ENCODE measurements at regions not wholly inside any gene's neighbourhood (a gene's known extent, or its start where the extent isn't known, plus 50 kb on each side); places are given as distances from the start of the nearest gene placed in this dataset.
"Not testable (repeated sequence)": the region's sequence is repeated elsewhere in the genome, so short reads cannot be mapped to it uniquely, and the experiment has no call there.

- 63 to 84% methylated on average over 5 of the region's 5 CpGs for WGBS, 2 donors
- DNase-seq (ENCODE audit: low spot score in 2 of 2) = no peak
- Histone ChIP-seq H3K4me1 (no peaks in the 10 kb centered on the region), H3K27ac (no peak overlapping the region), H3K27me3 (no peaks in the 10 kb centered on the region), H3K9me3 (peaks cover 0 to 3% (median 0%) of the 10 kb centered on the region in 4 donors), H3K36me3 (no peaks in the 10 kb centered on the region), H3K4me3 (no peak overlapping the region)
- TF ChIP-seq EP300 (IDR thresholded peaks at IDR 0.05) = no peak
- no peak for TF ChIP-seq POLR2A (IDR thresholded peaks at IDR 0.05)
- TF ChIP-seq CTCF (IDR thresholded peaks at IDR 0.05) = no peak
These were observed 158.7 kb downstream of the PDCD6IP start for GRCh38 chr3:33957176-33957575.

- Histone ChIP-seq H3K36me3 (no peaks in the 10 kb centered on the region), H3K27ac (no peak overlapping the region), H3K9me3 (peaks cover 0 to 12% (median 0%) of the 10 kb centered on the region in 4 donors), H3K4me1 (no peaks in the 10 kb centered on the region), H3K27me3 (no peaks in the 10 kb centered on the region), H3K4me3 (no peak overlapping the region)
- DNase-seq (ENCODE audit: low spot score in 2 of 2) = no peak
- WGBS, 2 donors = 95% methylated on average over 1 of the region's 1 CpG
- TF ChIP-seq CTCF (IDR thresholded peaks at IDR 0.05) (no peak), EP300 (IDR thresholded peaks at IDR 0.05) (no peak), POLR2A (IDR thresholded peaks at IDR 0.05) (no peak)
These were observed 160.2 kb downstream of the PDCD6IP start for GRCh38 chr3:33958661-33959060.

- Histone ChIP-seq H3K4me3 (no peak overlapping the region), H3K36me3 (no peaks in the 10 kb centered on the region), H3K27ac (no peak overlapping the region), H3K27me3 (no peaks in the 10 kb centered on the region), H3K4me1 (no peaks in the 10 kb centered on the region), H3K9me3 (peaks cover 0 to 21% (median 0%) of the 10 kb centered on the region in 4 donors)
- no peak for TF ChIP-seq EP300 (IDR thresholded peaks at IDR 0.05)
- TF ChIP-seq CTCF (IDR thresholded peaks at IDR 0.05) = no peak
- TF ChIP-seq POLR2A (IDR thresholded peaks at IDR 0.05) = no peak
- WGBS, 2 donors = 89 to 94% methylated on average over 3 of the region's 3 CpGs
- DNase-seq (ENCODE audit: low spot score in 2 of 2) = no peak
These were observed 164.0 kb downstream of the PDCD6IP start for GRCh38 chr3:33962396-33962795.

GRCh38 chr3:33970180-33970579 is 171.8 kb downstream of the PDCD6IP start:
- whole genome bisulfite sequencing, 2 donors = 82 to 95% methylated on average over 3 to 7 of the region's 7 CpGs
- DNase-seq (ENCODE audit: low spot score in 2 of 2); H3K27ac ChIP-seq; H3K4me3 ChIP-seq; H3K4me1 ChIP-seq; H3K36me3 ChIP-seq; H3K27me3 ChIP-seq: not testable (repeated sequence)
- peaks cover 0 to 23% (median 0%) of the 10 kb centered on the region in 4 donors for H3K9me3 ChIP-seq

- Histone ChIP-seq H3K4me3 (no peak overlapping the region), H3K36me3 (no peaks in the 10 kb centered on the region), H3K27me3 (no peaks in the 10 kb centered on the region), H3K4me1 (no peaks in the 10 kb centered on the region), H3K27ac (no peak overlapping the region), H3K9me3 (peaks cover 0 to 23% (median 0%) of the 10 kb centered on the region in 4 donors)
- no peak for DNase-seq (ENCODE audit: low spot score in 2 of 2)
- WGBS, 2 donors = 77 to 100% methylated on average over 1 of the region's 1 CpG
- TF ChIP-seq CTCF (IDR thresholded peaks at IDR 0.05) (no peak), POLR2A (IDR thresholded peaks at IDR 0.05) (no peak), EP300 (IDR thresholded peaks at IDR 0.05) (no peak)
These were observed 172.6 kb downstream of the PDCD6IP start for GRCh38 chr3:33971055-33971454.

- no peaks in the 10 kb centered on the region for H3K36me3 ChIP-seq
- H3K4me3 ChIP-seq = no peak overlapping the region
- TF ChIP-seq EP300 (IDR thresholded peaks at IDR 0.05) (no peak), CTCF (IDR thresholded peaks at IDR 0.05) (no peak), POLR2A (IDR thresholded peaks at IDR 0.05) (no peak)
- H3K27me3 ChIP-seq = no peaks in the 10 kb centered on the region
- 84 to 87% methylated on average over 4 of the region's 4 CpGs for WGBS, 2 donors
- DNase-seq (ENCODE audit: low spot score in 2 of 2) = no peak
- no peak overlapping the region for H3K27ac ChIP-seq
- peaks cover 0 to 2% (median 0%) of the 10 kb centered on the region in 4 donors for H3K9me3 ChIP-seq
- no peaks in the 10 kb centered on the region for H3K4me1 ChIP-seq
These were observed 177.0 kb downstream of the PDCD6IP start for GRCh38 chr3:33975463-33975862.

Data from tibial nerve (tissue), 4 donors.